ENCODE measurements at regions not wholly inside any gene's neighbourhood (a gene's known extent, or its start where the extent isn't known, plus 50 kb on each side); places are given as distances from the start of the nearest gene placed in this dataset.
A peak's percentile ranks its signal among the peaks of the same experiment; 100 is the strongest.
"Not testable (repeated sequence)": the region's sequence is repeated elsewhere in the genome, so short reads cannot be mapped to it uniquely, and the experiment has no call there.

DNA sequence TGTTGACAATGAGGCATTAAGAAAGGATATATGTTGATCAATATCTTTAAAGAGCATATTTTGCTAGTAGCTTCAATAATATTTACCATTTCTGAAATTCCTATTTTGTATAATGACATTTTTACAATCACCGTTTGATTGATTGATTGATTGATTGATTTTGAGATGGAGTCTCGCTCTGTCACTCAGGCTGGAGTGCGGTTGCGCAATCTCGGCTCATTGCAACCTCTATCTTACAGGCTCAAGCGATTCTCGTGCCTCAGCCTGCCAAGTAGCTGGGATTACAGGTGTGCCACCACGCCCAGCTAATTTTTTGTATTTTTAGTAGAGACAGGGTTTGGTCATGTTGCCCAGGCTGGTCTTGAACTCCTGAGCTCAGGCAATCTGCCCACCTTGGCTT is 150.9 kb upstream of the TEX13D start:
- DNase-seq (ENCODE audit: low spot score); H3K27ac Mint-ChIP-seq; H3K36me3 Mint-ChIP-seq; ATAC-seq; H3K9me3 Mint-ChIP-seq; H3K4me1 Mint-ChIP-seq (ENCODE audit: low read depth in 2 of 2); H3K4me3 Mint-ChIP-seq; H3K27me3 Mint-ChIP-seq: not testable (repeated sequence)

GRCh38 chrX:124190440-124190839 is 142.0 kb upstream of the TEX13D start:
- H3K36me3 Mint-ChIP-seq = no peaks in the 10 kb centered on the region
- no peak overlapping the region for H3K27ac Mint-ChIP-seq
- H3K27me3 Mint-ChIP-seq = peaks cover 0 to 4% of the 10 kb centered on the region in 2 donors
- no peak for DNase-seq (ENCODE audit: low spot score)
- H3K4me3 Mint-ChIP-seq = no peak overlapping the region
- no peaks in the 10 kb centered on the region for H3K4me1 Mint-ChIP-seq (ENCODE audit: low read depth in 2 of 2)
- ATAC-seq = no peak
- no peaks in the 10 kb centered on the region for H3K9me3 Mint-ChIP-seq

- peak overlapping the region in 1 of 2 donors; percentile 51 for H3K27ac Mint-ChIP-seq
- H3K36me3 Mint-ChIP-seq = no peaks in the 10 kb centered on the region
- H3K9me3 Mint-ChIP-seq = no peaks in the 10 kb centered on the region
- no peaks in the 10 kb centered on the region for H3K4me1 Mint-ChIP-seq (ENCODE audit: low read depth in 2 of 2)
- no peak overlapping the region for H3K4me3 Mint-ChIP-seq
- H3K27me3 Mint-ChIP-seq = peaks cover 0 to 2% of the 10 kb centered on the region in 2 donors
- ATAC-seq (no peak), DNase-seq (ENCODE audit: low spot score) (no peak)
Measured at GRCh38 chrX:124194199-124194598, 138.3 kb upstream of the TEX13D start.

DNA sequence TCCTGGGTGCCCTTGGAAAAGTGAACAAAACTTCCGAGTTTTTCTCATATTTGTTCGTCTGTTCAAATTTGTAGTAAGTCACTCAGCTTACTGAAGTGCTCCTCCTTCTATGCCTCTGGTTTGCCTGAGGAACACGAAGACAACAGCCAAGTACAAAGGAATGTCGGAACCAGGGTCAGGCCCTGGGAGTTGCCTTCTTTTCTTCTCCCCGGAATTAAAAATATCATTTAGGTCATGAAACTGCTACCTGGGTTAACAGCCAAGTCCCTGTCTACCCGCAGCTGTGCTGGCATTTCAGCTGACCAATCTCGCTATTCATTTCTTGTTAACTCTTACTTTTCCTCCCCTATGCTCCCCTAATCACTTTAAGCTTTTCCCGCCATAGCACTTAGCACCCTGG is 137.6 kb upstream of the TEX13D start:
- peaks cover 0 to 2% of the 10 kb centered on the region in 2 donors for H3K27me3 Mint-ChIP-seq
- DNase-seq (ENCODE audit: low spot score) (no peak), ATAC-seq (no peak)
- no peaks in the 10 kb centered on the region for H3K36me3 Mint-ChIP-seq
- no peaks in the 10 kb centered on the region for H3K4me1 Mint-ChIP-seq (ENCODE audit: low read depth in 2 of 2)
- no peak overlapping the region for H3K4me3 Mint-ChIP-seq
- H3K9me3 Mint-ChIP-seq = no peaks in the 10 kb centered on the region
- no peak overlapping the region for H3K27ac Mint-ChIP-seq

DNA sequence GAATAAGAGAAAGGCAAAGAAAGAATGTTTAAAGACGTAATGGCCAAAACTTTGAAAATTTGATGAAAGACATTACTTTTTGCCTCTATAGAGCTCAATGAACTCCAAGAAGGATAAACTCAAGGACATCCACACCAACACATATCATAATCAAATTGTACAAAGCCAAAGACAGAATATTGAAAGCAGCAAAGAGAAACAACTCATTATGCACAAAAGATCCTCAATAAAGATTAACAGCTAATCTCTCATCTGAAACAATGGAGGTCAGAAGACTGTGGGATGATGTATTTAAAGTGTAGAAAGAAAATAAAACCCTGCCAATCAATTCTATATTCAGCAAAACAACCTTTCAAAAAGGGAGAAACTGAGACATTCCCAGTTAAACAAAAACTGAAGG is 129.1 kb upstream of the TEX13D start:
- Mint-ChIP-seq H3K9me3 (peaks cover 5% of the 10 kb centered on the region), H3K36me3 (no peaks in the 10 kb centered on the region), H3K4me3 (no peak overlapping the region), H3K27me3 (peaks cover 0 to 7% of the 10 kb centered on the region in 2 donors), H3K27ac (no peak overlapping the region), H3K4me1 (ENCODE audit: low read depth in 2 of 2) (no peaks in the 10 kb centered on the region)
- DNase-seq (ENCODE audit: low spot score) (no peak), ATAC-seq (no peak)

DNA sequence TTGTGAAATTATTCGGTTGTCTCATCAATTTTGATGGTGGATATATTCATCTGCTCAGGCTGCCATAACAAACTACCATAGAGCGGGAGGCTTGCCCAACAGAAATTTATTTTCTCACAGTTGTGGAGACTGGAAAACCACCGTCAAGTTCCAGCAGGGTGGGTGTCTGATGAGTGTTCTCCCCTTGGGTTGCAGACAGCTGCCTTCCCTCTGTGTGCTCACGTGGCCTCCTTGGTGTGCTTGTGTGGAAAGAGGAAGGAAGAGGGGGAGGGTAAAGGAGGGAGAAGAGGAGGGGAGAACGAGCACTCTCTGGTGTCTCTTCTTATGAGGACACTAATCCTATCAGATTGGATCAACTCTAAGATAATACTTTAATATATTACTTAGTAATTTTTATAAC is 123.8 kb upstream of the TEX13D start:
- peak overlapping the region in 1 of 2 donors; percentile 40 for H3K27ac Mint-ChIP-seq
- no peak for DNase-seq (ENCODE audit: low spot score)
- no peak for ATAC-seq
- no peaks in the 10 kb centered on the region for H3K9me3 Mint-ChIP-seq
- H3K4me3 Mint-ChIP-seq = no peak overlapping the region
- H3K27me3 Mint-ChIP-seq = peaks cover 0 to 12% of the 10 kb centered on the region in 2 donors
- peaks cover 15 to 18% of the 10 kb centered on the region in 2 donors for H3K4me1 Mint-ChIP-seq (ENCODE audit: low read depth in 2 of 2)
- H3K36me3 Mint-ChIP-seq = no peaks in the 10 kb centered on the region

DNA sequence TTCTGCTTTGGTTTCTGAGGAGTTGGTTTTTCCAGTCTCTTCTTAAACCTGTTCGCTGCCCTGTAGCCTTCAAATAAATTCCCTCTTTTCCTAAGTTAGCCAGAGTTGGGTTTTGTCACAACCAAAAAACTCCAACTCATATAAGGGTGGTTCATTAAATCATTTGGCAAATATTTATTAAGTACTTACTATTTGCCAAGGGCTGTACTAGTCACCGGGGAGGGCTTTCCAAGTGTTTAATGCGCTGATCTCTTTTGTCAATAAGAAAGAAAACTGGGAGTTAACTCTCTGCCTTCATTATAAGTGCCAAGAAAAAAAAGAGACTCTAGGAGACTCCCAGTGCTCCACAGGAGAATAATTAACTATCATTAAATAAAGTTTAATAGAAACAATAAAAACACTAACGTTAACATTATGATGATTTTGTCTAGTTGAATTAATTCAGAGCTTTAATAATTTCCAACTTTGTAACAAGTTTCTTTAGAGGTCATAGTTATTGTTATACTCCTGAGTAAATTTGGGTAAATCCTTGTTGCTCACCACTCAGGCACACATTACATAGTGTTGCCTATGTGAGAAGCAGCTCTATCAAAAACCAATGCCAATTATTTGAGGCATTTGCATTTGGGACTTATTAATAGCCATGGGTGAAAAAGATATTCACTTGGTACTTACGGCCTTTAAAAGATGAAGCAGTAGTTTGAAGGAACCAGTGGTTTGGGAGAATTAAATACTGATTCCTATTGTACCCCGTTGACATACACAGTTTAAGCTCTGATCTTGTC is 122.5 kb upstream of the TEX13D start:
- no peak for ATAC-seq
- DNase-seq (ENCODE audit: low spot score) = no peak
- Mint-ChIP-seq H3K9me3 (no peaks in the 10 kb centered on the region), H3K27me3 (peaks cover 0 to 12% of the 10 kb centered on the region in 2 donors), H3K27ac (no peak overlapping the region), H3K4me3 (no peak overlapping the region), H3K4me1 (ENCODE audit: low read depth in 2 of 2) (peaks cover 23 to 25% of the 10 kb centered on the region in 2 donors), H3K36me3 (no peaks in the 10 kb centered on the region)

- peaks cover 0 to 14% of the 10 kb centered on the region in 2 donors for H3K27me3 Mint-ChIP-seq
- peaks cover 4% of the 10 kb centered on the region for H3K36me3 Mint-ChIP-seq
- H3K4me3 Mint-ChIP-seq = no peak overlapping the region
- peak overlapping the region in 1 of 2 donors; percentile 35 for H3K27ac Mint-ChIP-seq
- peak; percentile 70 for ATAC-seq
- peaks cover 37 to 39% of the 10 kb centered on the region in 2 donors for H3K4me1 Mint-ChIP-seq (ENCODE audit: low read depth in 2 of 2)
- no peaks in the 10 kb centered on the region for H3K9me3 Mint-ChIP-seq
- DNase-seq (ENCODE audit: low spot score) = no peak
Measured at GRCh38 chrX:124211312-124211942, 121.0 kb upstream of the TEX13D start.

DNA sequence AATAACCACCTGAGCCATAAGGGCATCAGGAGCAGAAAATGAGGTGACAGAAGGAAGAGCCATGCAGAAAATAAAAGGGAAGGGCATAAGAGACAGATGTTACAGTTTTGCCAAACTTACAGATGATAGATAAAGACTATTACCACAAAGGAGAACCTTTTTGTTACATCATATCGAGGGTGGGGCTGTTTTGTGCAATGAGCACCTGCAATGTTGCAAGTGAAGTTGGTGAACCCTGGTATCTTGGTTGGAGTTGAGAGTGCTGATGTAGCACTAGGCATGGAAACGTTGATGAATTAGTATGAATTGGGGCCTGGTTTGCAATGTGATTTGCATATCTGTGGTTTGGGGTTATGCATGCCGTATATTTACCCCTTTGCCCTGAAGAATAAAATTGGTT is 119.8 kb upstream of the TEX13D start:
- Mint-ChIP-seq H3K27ac (peak overlapping the region; percentile 55 to 83), H3K36me3 (peaks cover 4% of the 10 kb centered on the region), H3K9me3 (no peaks in the 10 kb centered on the region), H3K4me1 (ENCODE audit: low read depth in 2 of 2) (peaks cover 49% of the 10 kb centered on the region in 2 donors), H3K27me3 (peaks cover 0 to 12% of the 10 kb centered on the region in 2 donors), H3K4me3 (peak overlapping the region; percentile 64)
- ATAC-seq = peak; percentile 80 to 81
- DNase-seq (ENCODE audit: low spot score) = no peak

GRCh38 chrX:124215786-124216185 is 116.7 kb upstream of the TEX13D start:
- Mint-ChIP-seq H3K4me1 (ENCODE audit: low read depth in 2 of 2) (peaks cover 68 to 76% of the 10 kb centered on the region in 2 donors), H3K27me3 (peaks cover 0 to 5% of the 10 kb centered on the region in 2 donors), H3K4me3 (peak overlapping the region; percentile 94), H3K27ac (peak overlapping the region; percentile 90 to 97), H3K9me3 (no peaks in the 10 kb centered on the region), H3K36me3 (peaks cover 4% of the 10 kb centered on the region)
- DNase-seq (ENCODE audit: low spot score) (no peak), ATAC-seq (no peak)

DNA sequence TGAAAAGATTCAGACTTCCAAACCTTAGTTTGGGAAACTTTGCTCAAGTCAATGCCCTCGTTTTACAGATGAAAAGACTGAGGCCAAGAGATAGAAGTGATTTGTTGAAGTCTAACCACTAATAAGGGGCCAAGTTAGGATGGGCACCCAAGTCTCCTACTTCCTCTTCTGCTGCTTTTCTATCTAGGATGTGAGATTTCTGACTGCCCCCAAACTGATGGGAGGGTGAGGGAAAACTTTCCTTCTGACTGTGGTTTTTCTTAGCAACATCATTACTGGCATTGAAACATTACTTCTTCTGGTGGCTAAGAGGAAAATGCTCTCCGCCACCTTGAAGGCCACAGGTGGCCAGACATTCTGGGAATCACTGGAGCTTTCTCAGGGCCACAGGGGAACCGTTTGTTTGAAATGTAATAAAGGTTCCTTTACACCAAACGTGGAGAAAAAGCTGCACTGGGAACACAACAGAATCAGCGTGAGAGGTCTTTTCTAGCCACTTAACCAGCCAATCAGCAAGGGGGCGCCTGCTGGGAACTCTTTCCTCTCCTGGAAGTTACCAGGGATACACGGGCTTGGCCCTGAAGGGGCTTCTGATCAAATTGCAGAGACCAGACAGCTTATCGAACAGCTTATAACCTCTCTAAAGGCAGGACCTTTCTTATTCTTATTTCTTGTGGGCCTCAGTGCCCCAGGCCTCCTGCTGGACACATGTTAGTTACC is 115.9 kb upstream of the TEX13D start:
- Mint-ChIP-seq H3K27me3 (peaks cover 0 to 5% of the 10 kb centered on the region in 2 donors), H3K9me3 (no peaks in the 10 kb centered on the region), H3K4me3 (peak overlapping the region; percentile 94), H3K4me1 (ENCODE audit: low read depth in 2 of 2) (peaks cover 64 to 82% of the 10 kb centered on the region in 2 donors), H3K36me3 (peaks cover 4% of the 10 kb centered on the region), H3K27ac (peak overlapping the region; percentile 90 to 97)
- DNase-seq (ENCODE audit: low spot score) = no peak
- no peak for ATAC-seq

DNA sequence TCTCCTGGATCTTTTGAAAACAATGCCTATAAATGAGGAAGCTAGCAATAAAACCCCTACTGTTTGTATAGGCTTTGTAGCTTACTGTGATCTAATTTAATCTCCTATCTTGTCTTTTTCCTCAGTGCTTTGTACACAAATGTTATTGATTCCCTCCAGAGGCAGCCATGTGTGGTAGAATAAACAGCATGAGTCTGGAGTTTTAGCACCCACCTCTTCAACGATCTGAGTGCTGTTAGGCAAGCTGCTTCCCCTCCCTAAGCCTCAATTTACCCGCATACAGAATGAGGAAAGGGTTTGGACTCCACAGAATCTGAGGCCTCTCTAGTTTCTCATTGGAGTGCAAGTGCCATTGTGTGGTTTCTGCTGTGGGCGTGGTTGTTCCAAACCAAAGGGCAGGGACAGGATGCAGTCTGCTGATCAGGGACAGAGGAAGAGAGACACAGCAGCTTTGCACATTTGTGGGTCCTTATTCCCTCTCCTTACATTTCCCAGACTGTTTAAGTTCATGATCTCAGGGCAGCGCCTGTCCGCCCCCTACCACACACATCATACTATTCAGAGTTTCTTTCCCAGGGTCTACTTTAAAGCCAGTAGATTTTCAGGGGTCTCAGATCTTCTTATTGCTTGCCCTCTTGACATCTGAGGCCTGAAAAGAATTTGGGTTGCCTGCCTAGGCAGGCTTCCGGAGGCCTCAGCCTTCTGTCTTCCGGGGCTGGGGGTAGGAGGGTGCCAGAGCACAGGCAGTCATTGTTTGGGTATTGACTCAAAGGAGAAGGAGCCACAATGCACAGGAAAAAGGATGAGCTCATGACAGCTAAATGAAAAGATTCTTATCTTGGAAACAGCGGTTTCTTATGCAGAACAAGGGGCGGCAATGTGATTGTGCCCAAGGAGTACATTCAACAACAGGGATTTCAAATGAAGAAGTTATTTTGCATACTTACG is 114.9 kb upstream of the TEX13D start:
- Mint-ChIP-seq H3K36me3 (peaks cover 4% of the 10 kb centered on the region), H3K4me3 (peak overlapping the region; percentile 94), H3K9me3 (no peaks in the 10 kb centered on the region), H3K4me1 (ENCODE audit: low read depth in 2 of 2) (peaks cover 61 to 82% of the 10 kb centered on the region in 2 donors), H3K27me3 (peaks cover 0 to 5% of the 10 kb centered on the region in 2 donors), H3K27ac (peak overlapping the region; percentile 90 to 97)
- peak; percentile 83 to 89 for ATAC-seq
- peak; percentile 74 for DNase-seq (ENCODE audit: low spot score)

DNA sequence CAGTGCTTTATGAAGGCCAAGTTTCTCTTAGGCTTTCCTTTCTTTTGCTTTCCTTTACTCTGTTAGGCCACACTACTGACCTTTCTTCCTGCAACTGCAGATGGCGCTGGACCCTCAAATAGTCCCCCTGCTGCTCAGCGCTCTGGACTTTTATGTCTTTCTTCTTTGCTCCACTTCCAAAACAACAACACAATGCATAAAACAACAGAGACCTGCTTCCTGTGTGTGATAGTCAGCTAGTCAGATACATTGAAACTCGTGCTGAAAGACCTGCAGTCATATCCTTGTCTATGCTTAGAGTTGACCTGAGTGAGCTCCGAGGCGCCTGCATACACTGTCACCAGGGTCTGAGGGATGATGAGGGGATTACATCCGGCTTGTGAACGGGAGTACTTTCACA is 108.9 kb upstream of the TEX13D start:
- ATAC-seq (peak; percentile 66 to 70), DNase-seq (ENCODE audit: low spot score) (no peak)
- H3K27me3 Mint-ChIP-seq = no peaks in the 10 kb centered on the region
- peak overlapping the region; percentile 17 for H3K4me3 Mint-ChIP-seq
- H3K4me1 Mint-ChIP-seq (ENCODE audit: low read depth in 2 of 2) = peaks cover 42 to 58% of the 10 kb centered on the region in 2 donors
- H3K36me3 Mint-ChIP-seq = no peaks in the 10 kb centered on the region
- peak overlapping the region; percentile 30 to 55 for H3K27ac Mint-ChIP-seq
- H3K9me3 Mint-ChIP-seq = no peaks in the 10 kb centered on the region
